ENCODE measurements at regions not wholly inside any gene's neighbourhood (a gene's known extent, or its start where the extent isn't known, plus 50 kb on each side); places are given as distances from the start of the nearest gene placed in this dataset.
A peak's percentile ranks its signal among the peaks of the same experiment; 100 is the strongest.

DNA sequence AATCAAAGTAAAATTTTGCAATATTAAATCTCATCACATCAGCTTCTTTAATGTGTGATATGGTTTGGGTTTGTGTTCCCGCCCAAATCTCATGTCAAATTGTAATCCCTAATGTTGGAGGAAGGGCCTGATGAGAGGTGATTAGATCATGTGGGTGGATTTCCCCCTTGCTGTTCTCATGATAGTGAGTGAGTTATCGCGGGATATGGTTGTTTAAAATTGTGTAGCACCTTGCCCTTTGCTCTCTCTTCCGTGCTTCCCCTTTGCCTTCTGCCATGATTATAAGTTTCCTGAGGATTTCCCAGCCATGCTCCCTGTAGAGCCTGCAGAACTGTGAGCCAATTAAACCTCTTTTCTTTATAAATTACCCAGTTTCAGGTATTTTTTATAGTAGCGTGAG, 131.9 kb downstream of the ZNF326 start:
- Histone ChIP-seq H3K4me1 (no peaks in the 10 kb centered on the region), H3K4me3 (no peak overlapping the region), H3K9me3 (no peaks in the 10 kb centered on the region), H3K36me3 (no peaks in the 10 kb centered on the region), H3K27ac (no peak overlapping the region), H3K27me3 (peaks cover 3% of the 10 kb centered on the region)
- 89% methylated on average over 5 of the region's 5 CpGs for WGBS
- DNase-seq (ENCODE audit: low spot score in 2 of 2), result no peak
- TF ChIP-seq POLR2A (IDR thresholded peaks at IDR 0.05), result no peak
- TF ChIP-seq POLR2AphosphoS5 (IDR thresholded peaks at IDR 0.05), result no peak
- no peak for TF ChIP-seq EP300 (IDR thresholded peaks at IDR 0.05)
- TF ChIP-seq, protein P1, sequence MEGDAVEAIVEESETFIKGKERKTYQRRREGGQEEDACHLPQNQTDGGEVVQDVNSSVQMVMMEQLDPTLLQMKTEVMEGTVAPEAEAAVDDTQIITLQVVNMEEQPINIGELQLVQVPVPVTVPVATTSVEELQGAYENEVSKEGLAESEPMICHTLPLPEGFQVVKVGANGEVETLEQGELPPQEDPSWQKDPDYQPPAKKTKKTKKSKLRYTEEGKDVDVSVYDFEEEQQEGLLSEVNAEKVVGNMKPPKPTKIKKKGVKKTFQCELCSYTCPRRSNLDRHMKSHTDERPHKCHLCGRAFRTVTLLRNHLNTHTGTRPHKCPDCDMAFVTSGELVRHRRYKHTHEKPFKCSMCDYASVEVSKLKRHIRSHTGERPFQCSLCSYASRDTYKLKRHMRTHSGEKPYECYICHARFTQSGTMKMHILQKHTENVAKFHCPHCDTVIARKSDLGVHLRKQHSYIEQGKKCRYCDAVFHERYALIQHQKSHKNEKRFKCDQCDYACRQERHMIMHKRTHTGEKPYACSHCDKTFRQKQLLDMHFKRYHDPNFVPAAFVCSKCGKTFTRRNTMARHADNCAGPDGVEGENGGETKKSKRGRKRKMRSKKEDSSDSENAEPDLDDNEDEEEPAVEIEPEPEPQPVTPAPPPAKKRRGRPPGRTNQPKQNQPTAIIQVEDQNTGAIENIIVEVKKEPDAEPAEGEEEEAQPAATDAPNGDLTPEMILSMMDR (IDR thresholded peaks at IDR 0.05), result no peak

DNA sequence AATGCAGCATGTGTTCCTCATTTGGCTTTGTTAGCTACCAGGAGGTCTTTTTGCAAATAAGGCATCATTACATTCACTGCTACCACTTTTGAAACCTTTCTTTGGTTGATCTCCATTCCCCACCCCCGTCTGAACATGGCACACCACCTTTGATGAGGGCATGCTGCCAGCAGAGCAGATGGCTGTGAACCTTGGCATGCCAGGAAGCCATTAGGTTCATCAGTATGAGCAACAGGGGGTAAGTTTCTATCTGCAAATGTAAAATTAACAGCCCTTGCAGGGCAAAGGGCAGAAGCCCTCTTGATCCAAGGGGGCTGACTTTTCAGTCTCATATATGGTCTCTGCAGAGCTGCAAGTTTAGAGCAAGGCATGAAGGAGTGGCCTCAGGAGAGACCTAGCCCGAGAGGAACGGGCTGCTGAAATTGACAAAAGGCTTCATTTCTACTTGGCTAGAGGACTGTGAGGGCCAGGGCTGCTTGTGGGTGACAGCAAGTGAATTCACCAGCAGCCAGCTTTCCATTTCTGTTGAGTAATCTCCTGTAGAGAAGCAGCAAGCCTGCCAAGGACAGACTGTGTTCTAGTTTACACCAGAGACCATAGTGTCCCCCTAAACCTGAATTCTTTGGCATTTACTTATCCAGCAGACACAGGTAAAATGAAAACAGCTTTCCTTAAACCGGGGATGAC, 127.9 kb downstream of the ZNF326 start:
- no peak overlapping the region for H3K4me3 ChIP-seq
- H3K27ac ChIP-seq, result no peak overlapping the region
- no peak for DNase-seq (ENCODE audit: low spot score in 2 of 2)
- TF ChIP-seq, protein P1 (IDR thresholded peaks at IDR 0.05), result no peak
- TF ChIP-seq EP300 (IDR thresholded peaks at IDR 0.05), result no peak
- TF ChIP-seq POLR2AphosphoS5 (IDR thresholded peaks at IDR 0.05), result no peak
- no peak for TF ChIP-seq POLR2A (IDR thresholded peaks at IDR 0.05)
- no peaks in the 10 kb centered on the region for H3K36me3 ChIP-seq
- 55% methylated on average over 4 of the region's 4 CpGs for WGBS
- peaks cover 4% of the 10 kb centered on the region for H3K27me3 ChIP-seq
- no peaks in the 10 kb centered on the region for H3K9me3 ChIP-seq
- no peaks in the 10 kb centered on the region for H3K4me1 ChIP-seq

DNA sequence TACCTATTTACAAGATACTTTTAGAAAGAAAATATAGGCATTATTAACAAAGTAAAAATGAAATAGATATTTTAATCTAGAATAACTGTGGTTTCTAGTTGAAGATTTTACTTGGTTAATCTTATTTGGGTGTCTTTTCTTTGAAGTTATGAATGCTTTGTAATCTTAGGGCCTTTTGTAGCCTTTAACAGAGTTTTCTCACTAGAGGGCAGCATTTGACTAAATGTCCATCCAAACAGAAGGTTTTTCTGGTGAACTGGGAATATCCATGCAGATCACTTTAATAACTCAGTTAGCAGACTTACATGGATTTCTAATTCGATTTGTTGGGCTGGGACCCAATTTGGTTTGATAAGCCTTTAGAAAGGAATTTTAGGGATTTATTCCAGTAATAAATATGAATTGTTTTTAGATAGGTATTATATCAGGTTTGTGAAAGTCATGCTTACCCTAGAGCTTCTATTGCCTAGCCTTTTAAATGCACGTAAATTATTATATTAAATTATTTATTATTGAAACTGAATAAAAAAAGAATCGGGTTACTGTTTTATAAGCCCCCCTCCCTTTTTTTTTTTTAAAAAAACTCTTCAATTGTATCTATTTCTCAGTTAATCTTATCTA, 119.7 kb downstream of the ZNF326 start:
- 26% methylated on average over 3 of the region's 3 CpGs for WGBS
- Histone ChIP-seq H3K4me1 (no peaks in the 10 kb centered on the region), H3K27ac (no peak overlapping the region), H3K36me3 (no peaks in the 10 kb centered on the region), H3K4me3 (no peak overlapping the region), H3K9me3 (no peaks in the 10 kb centered on the region), H3K27me3 (peaks cover 23% of the 10 kb centered on the region)
- no peak for DNase-seq (ENCODE audit: low spot score in 2 of 2)
- TF ChIP-seq POLR2A (IDR thresholded peaks at IDR 0.05) (no peak), EP300 (IDR thresholded peaks at IDR 0.05) (no peak), POLR2AphosphoS5 (IDR thresholded peaks at IDR 0.05) (no peak)
- TF ChIP-seq, protein P1 (IDR thresholded peaks at IDR 0.05), result peak in 1 of 2 donors; percentile 50

DNA sequence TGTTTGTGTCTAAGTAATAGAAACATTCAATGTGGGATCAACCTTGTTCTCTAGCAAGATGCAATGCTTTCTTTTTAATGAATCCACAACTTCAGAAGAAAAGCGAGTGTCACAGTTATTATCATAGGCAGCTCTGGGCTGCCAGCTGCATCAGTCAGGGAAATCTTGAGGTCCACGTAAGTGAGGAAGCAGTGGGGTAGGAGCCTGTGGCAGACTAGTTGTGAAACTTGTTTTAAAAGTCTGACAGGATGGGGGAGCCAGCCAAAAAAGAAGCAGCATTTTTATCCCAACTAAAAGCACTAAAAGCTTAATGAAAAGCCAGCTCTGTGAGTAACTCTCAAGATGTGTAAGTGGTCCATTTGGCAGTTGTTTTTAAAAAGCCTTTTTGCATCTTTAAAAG, 113.1 kb downstream of the ZNF326 start:
- Histone ChIP-seq H3K4me3 (no peak overlapping the region), H3K9me3 (no peaks in the 10 kb centered on the region), H3K27me3 (peaks cover 6% of the 10 kb centered on the region), H3K36me3 (no peaks in the 10 kb centered on the region), H3K4me1 (no peaks in the 10 kb centered on the region), H3K27ac (no peak overlapping the region)
- no peak for DNase-seq (ENCODE audit: low spot score in 2 of 2)
- TF ChIP-seq POLR2AphosphoS5 (IDR thresholded peaks at IDR 0.05), result no peak
- no peak for TF ChIP-seq EP300 (IDR thresholded peaks at IDR 0.05)
- TF ChIP-seq, protein P1 (IDR thresholded peaks at IDR 0.05), result no peak
- TF ChIP-seq POLR2A (IDR thresholded peaks at IDR 0.05), result no peak
- WGBS, result 43% methylated on average over 2 of the region's 2 CpGs

DNA sequence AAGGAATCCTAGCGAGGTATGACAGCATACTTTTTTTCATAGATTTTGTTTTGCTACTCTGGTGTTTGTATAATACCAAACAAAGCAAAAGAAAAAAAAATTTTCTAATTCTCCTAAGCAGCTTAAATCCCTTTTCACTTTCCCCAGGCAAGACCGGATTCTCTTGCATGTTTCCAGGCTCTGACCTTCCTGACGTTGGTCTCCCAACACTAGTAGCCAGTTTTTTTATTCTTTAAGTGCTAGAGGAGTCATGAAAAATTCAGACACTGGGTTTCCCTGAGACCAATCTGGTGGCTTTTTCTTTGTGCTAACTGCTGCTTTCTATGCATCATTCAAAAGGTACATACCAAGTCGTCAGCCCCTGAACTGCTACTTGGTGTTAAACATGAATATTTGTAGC, 111.4 kb downstream of the ZNF326 start:
- Histone ChIP-seq H3K9me3 (no peaks in the 10 kb centered on the region), H3K4me1 (no peaks in the 10 kb centered on the region), H3K36me3 (no peaks in the 10 kb centered on the region), H3K27ac (no peak overlapping the region), H3K4me3 (no peak overlapping the region), H3K27me3 (peaks cover 6% of the 10 kb centered on the region)
- 80% methylated on average over 4 of the region's 4 CpGs for WGBS
- DNase-seq (ENCODE audit: low spot score in 2 of 2), result no peak
- TF ChIP-seq, protein P1 (IDR thresholded peaks at IDR 0.05), result no peak
- TF ChIP-seq POLR2AphosphoS5 (IDR thresholded peaks at IDR 0.05) (no peak), POLR2A (IDR thresholded peaks at IDR 0.05) (no peak), EP300 (IDR thresholded peaks at IDR 0.05) (no peak)
